ENCODE measurements at regions not wholly inside any gene's neighbourhood (a gene's known extent, or its start where the extent isn't known, plus 50 kb on each side); places are given as distances from the start of the nearest gene placed in this dataset.

- WGBS (ENCODE audit: insufficient coverage), result 92% methylated on average over 20 of the region's 20 CpGs
- no peak for TF ChIP-seq CTCF (IDR thresholded peaks at IDR 0.05)
- H3K27me3 Mint-ChIP-seq (ENCODE audit: low read depth in 2 of 2), result no peaks in the 10 kb centered on the region
- peaks cover 0 to 2% of the 10 kb centered on the region in 2 donors for H3K9me3 Mint-ChIP-seq
- no peak for ATAC-seq
- intact Hi-C loops (cut with micrococcal nuclease), result no loop called here
- Histone ChIP-seq H3K27me3 (ENCODE audit: control insufficient read depth, insufficient read depth, low read length) (no peaks in the 10 kb centered on the region), H3K9me3 (ENCODE audit: control insufficient read depth, insufficient read depth, low read length) (peaks cover 7% of the 10 kb centered on the region), H3K4me1 (ENCODE audit: control insufficient read depth, insufficient read depth, low read length) (no peaks in the 10 kb centered on the region), H3K27ac (ENCODE audit: low read length) (no peak overlapping the region), H3K4me3 (ENCODE audit: low read length) (no peak overlapping the region), H3K36me3 (ENCODE audit: control insufficient read depth, insufficient read depth, low read length) (no peaks in the 10 kb centered on the region)
- no peak overlapping the region for H3K4me3 Mint-ChIP-seq
- no peak overlapping the region for H3K27ac Mint-ChIP-seq
- H3K36me3 Mint-ChIP-seq, result no peaks in the 10 kb centered on the region
- no peak for DNase-seq
- H3K4me1 Mint-ChIP-seq, result no peaks in the 10 kb centered on the region
These were observed 1165.1 kb downstream of the BRD1 start for GRCh38 chr22:48662476-48663135.

- Mint-ChIP-seq H3K9me3 (peaks cover 0 to 2% of the 10 kb centered on the region in 2 donors), H3K4me3 (no peak overlapping the region), H3K27ac (no peak overlapping the region), H3K4me1 (no peaks in the 10 kb centered on the region), H3K27me3 (ENCODE audit: low read depth in 2 of 2) (no peaks in the 10 kb centered on the region), H3K36me3 (no peaks in the 10 kb centered on the region)
- DNase-seq (no peak), ATAC-seq (no peak)
- Histone ChIP-seq H3K4me3 (ENCODE audit: low read length) (no peak overlapping the region), H3K9me3 (ENCODE audit: control insufficient read depth, insufficient read depth, low read length) (peaks cover 7% of the 10 kb centered on the region), H3K4me1 (ENCODE audit: control insufficient read depth, insufficient read depth, low read length) (no peaks in the 10 kb centered on the region), H3K27me3 (ENCODE audit: control insufficient read depth, insufficient read depth, low read length) (no peaks in the 10 kb centered on the region), H3K36me3 (ENCODE audit: control insufficient read depth, insufficient read depth, low read length) (no peaks in the 10 kb centered on the region), H3K27ac (ENCODE audit: low read length) (no peak overlapping the region)
- intact Hi-C loops (cut with micrococcal nuclease), result no loop called here
- no peak for TF ChIP-seq CTCF (IDR thresholded peaks at IDR 0.05)
- 85% methylated on average over 7 of the region's 7 CpGs for WGBS (ENCODE audit: insufficient coverage)
These were observed 1165.7 kb downstream of the BRD1 start for GRCh38 chr22:48661984-48662383.

GRCh38 chr22:48660790-48661740 is 1166.6 kb downstream of the BRD1 start:
- Mint-ChIP-seq H3K4me3 (no peak overlapping the region), H3K36me3 (no peaks in the 10 kb centered on the region), H3K9me3 (peaks cover 0 to 2% of the 10 kb centered on the region in 2 donors), H3K27ac (no peak overlapping the region), H3K4me1 (no peaks in the 10 kb centered on the region), H3K27me3 (ENCODE audit: low read depth in 2 of 2) (no peaks in the 10 kb centered on the region)
- DNase-seq, result no peak
- H3K27me3 ChIP-seq (ENCODE audit: control insufficient read depth, insufficient read depth, low read length), result no peaks in the 10 kb centered on the region
- H3K36me3 ChIP-seq (ENCODE audit: control insufficient read depth, insufficient read depth, low read length), result no peaks in the 10 kb centered on the region
- TF ChIP-seq CTCF (IDR thresholded peaks at IDR 0.05), result no peak
- no peak overlapping the region for H3K4me3 ChIP-seq (ENCODE audit: low read length)
- H3K27ac ChIP-seq (ENCODE audit: low read length), result no peak overlapping the region
- peaks cover 7% of the 10 kb centered on the region for H3K9me3 ChIP-seq (ENCODE audit: control insufficient read depth, insufficient read depth, low read length)
- WGBS (ENCODE audit: insufficient coverage), result 79% methylated on average over 33 of the region's 33 CpGs
- ATAC-seq, result no peak
- no peaks in the 10 kb centered on the region for H3K4me1 ChIP-seq (ENCODE audit: control insufficient read depth, insufficient read depth, low read length)
- intact Hi-C loops (cut with micrococcal nuclease), result no loop called here
